Stimulated activated CD8-positive, alpha-beta memory T cell treated with anti-CD3 and anti-CD28 coated beads, Interleukin-2, amount 100 ng/mL, for 48 hours (primary cell): ENCODE measurements at regions not wholly inside any gene's neighbourhood (a gene's known extent, or its start where the extent isn't known, plus 50 kb on each side); places are given as distances from the start of the nearest gene placed in this dataset.
"Not testable (repeated sequence)": the region's sequence is repeated elsewhere in the genome, so short reads cannot be mapped to it uniquely, and the experiment has no call there.

Experiments
- DNase-seq, 2 donors: peaks; one replicate each; pipeline ENCODE4 v3.0.0-alpha.2; 2020; ENCODE audit warnings: low read depth in 2 of 2

GRCh38 chr5:58019614-58020013, 440.3 kb downstream of the PLK2 start:
- no peak for DNase-seq

- no peak for DNase-seq
These were observed 441.9 kb downstream of the PLK2 start for GRCh38 chr5:58018016-58018415.

GRCh38 chr5:58016877-58017276, 443.0 kb downstream of the PLK2 start:
- DNase-seq = no peak

- no peak for DNase-seq
These were observed 443.5 kb downstream of the PLK2 start for GRCh38 chr5:58016358-58016757.

GRCh38 chr5:58015175-58015574, 444.7 kb downstream of the PLK2 start:
- no peak for DNase-seq

- no peak for DNase-seq
These were observed 446.2 kb downstream of the PLK2 start for GRCh38 chr5:58013542-58014258.

- DNase-seq = no peak
These were observed 447.0 kb downstream of the PLK2 start for GRCh38 chr5:58012801-58013315.

GRCh38 chr5:58012102-58012501, 447.8 kb downstream of the PLK2 start:
- no peak for DNase-seq

- DNase-seq = no peak
These were observed 448.6 kb downstream of the PLK2 start for GRCh38 chr5:58011301-58011700.

- DNase-seq = no peak
These were observed 450.1 kb downstream of the PLK2 start for GRCh38 chr5:58009754-58010153.

GRCh38 chr5:58002323-58002722, 457.6 kb downstream of the PLK2 start:
- DNase-seq = no peak

GRCh38 chr5:57993866-57994265, 466.0 kb downstream of the PLK2 start:
- DNase-seq = no peak

GRCh38 chr5:57989378-57989777, 470.5 kb downstream of the PLK2 start:
- DNase-seq = no peak

- DNase-seq = no peak
These were observed 471.1 kb downstream of the PLK2 start for GRCh38 chr5:57988813-57989212.

GRCh38 chr5:57987552-57987951, 472.3 kb downstream of the PLK2 start:
- DNase-seq = no peak

- DNase-seq = no peak
These were observed 473.0 kb downstream of the PLK2 start for GRCh38 chr5:57986761-57987341.

GRCh38 chr5:57983426-57983825, 476.5 kb downstream of the PLK2 start:
- no peak for DNase-seq

- DNase-seq = no peak
These were observed 480.2 kb downstream of the PLK2 start for GRCh38 chr5:57979671-57980070.

GRCh38 chr5:57976506-57976905, 483.4 kb downstream of the PLK2 start:
- no peak for DNase-seq

- not testable (repeated sequence) for DNase-seq
These were observed 487.8 kb downstream of the PLK2 start for GRCh38 chr5:57972099-57972498.

- no peak for DNase-seq
These were observed 478.0 kb upstream of the ACTBL2 start for GRCh38 chr5:57960569-57960968.

GRCh38 chr5:57956636-57957035, 474.0 kb upstream of the ACTBL2 start:
- DNase-seq = no peak

- no peak for DNase-seq
These were observed 472.9 kb upstream of the ACTBL2 start for GRCh38 chr5:57955511-57955910.

- DNase-seq = no peak
These were observed 471.2 kb upstream of the ACTBL2 start for GRCh38 chr5:57953792-57954191.
